ENCODE measurements at regions not wholly inside any gene's neighbourhood (a gene's known extent, or its start where the extent isn't known, plus 50 kb on each side); places are given as distances from the start of the nearest gene placed in this dataset.

DNA sequence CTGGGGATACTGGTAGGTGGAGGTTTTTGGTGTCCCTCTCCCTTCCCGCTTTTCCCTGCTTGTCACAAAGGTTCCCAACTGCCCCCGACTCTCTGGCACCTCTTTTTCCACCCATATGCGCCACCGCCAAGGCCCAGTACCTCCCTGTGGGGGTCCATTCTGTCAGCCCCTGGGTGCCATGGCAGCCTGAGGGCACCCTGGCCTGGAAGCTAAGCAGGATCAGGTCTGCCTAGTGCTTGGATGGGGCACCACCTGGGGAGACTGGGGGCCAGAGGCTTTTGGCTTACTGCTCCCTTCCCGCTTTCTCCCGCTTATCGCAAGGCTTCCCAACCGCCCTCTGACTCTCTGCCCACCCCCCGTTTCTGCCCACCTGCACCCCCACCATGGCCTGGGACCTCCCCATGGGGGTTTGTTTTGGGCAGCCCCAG, 2286.4 kb downstream of the TP53TG3F start:
- H3K9me3 ChIP-seq (ENCODE audit: control insufficient read depth, insufficient read depth, low read length): peaks cover 10% of the 10 kb centered on the region
- no peaks in the 10 kb centered on the region for H3K36me3 ChIP-seq (ENCODE audit: control insufficient read depth, insufficient read depth, low read length)
- no peak overlapping the region for H3K27ac ChIP-seq (ENCODE audit: low read depth, low read length)
- no peak overlapping the region for H3K4me3 ChIP-seq (ENCODE audit: low read depth, low read length)
- DNase-seq (ENCODE audit: low read depth in 4 of 6, low spot score in 6 of 6): no peak
- H3K4me1 ChIP-seq (ENCODE audit: control insufficient read depth, insufficient read depth, low read length): no peaks in the 10 kb centered on the region
- WGBS (ENCODE audit: insufficient coverage): 82% methylated on average over 5 of the region's 9 CpGs
- H3K27me3 ChIP-seq (ENCODE audit: control insufficient read depth, insufficient read depth, low read length): no peaks in the 10 kb centered on the region

DNA sequence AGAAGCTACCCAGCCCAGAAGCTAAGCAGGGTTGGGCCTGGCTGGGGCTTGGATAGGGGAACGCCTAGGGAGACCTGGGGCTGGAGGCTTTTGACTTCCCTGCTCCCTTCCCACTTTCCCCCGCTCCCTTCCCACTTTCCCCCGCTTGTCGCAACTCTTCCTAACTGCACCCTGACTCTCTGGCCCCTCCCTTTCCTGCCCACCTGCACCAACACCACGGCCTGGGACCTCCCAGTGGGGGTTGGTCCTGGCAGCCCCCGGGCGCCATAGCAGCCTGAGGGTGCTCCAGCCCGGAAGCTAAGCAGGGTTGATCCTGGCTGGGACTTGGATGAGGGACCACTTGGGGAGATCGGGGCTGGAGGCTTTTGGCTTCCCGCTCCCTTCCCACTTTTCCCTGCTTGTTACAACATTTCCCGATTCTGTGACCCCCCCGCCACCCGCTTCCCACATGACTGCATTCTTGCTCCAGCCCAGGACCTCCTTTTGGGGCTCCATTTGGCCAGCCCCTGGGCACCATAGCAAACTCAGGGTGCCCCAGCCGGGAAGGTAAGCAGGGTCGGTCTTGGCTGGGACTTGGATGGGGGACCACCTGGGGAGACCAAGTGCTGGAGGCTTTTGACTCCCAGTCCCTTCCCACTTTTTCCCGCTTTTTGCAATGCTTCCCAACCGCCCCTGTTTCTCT, 2287.0 kb downstream of the TP53TG3F start:
- DNase-seq (ENCODE audit: low read depth in 4 of 6, low spot score in 6 of 6): no peak
- Histone ChIP-seq H3K36me3 (ENCODE audit: control insufficient read depth, insufficient read depth, low read length) (no peaks in the 10 kb centered on the region), H3K27ac (ENCODE audit: low read depth, low read length) (no peak overlapping the region), H3K27me3 (ENCODE audit: control insufficient read depth, insufficient read depth, low read length) (no peaks in the 10 kb centered on the region), H3K9me3 (ENCODE audit: control insufficient read depth, insufficient read depth, low read length) (peaks cover 14% of the 10 kb centered on the region), H3K4me1 (ENCODE audit: control insufficient read depth, insufficient read depth, low read length) (no peaks in the 10 kb centered on the region), H3K4me3 (ENCODE audit: low read depth, low read length) (no peak overlapping the region)
- WGBS (ENCODE audit: insufficient coverage): 89% methylated on average over 17 of the region's 17 CpGs

- Histone ChIP-seq H3K36me3 (ENCODE audit: control insufficient read depth, insufficient read depth, low read length) (no peaks in the 10 kb centered on the region), H3K9me3 (ENCODE audit: control insufficient read depth, insufficient read depth, low read length) (peaks cover 14% of the 10 kb centered on the region), H3K27me3 (ENCODE audit: control insufficient read depth, insufficient read depth, low read length) (no peaks in the 10 kb centered on the region), H3K27ac (ENCODE audit: low read depth, low read length) (no peak overlapping the region), H3K4me3 (ENCODE audit: low read depth, low read length) (no peak overlapping the region), H3K4me1 (ENCODE audit: control insufficient read depth, insufficient read depth, low read length) (no peaks in the 10 kb centered on the region)
- 81% methylated on average over 18 of the region's 18 CpGs for WGBS (ENCODE audit: insufficient coverage)
- DNase-seq (ENCODE audit: low read depth in 4 of 6, low spot score in 6 of 6): no peak
These were observed 2287.7 kb downstream of the TP53TG3F start for GRCh38 chr16:35746963-35747657.

DNA sequence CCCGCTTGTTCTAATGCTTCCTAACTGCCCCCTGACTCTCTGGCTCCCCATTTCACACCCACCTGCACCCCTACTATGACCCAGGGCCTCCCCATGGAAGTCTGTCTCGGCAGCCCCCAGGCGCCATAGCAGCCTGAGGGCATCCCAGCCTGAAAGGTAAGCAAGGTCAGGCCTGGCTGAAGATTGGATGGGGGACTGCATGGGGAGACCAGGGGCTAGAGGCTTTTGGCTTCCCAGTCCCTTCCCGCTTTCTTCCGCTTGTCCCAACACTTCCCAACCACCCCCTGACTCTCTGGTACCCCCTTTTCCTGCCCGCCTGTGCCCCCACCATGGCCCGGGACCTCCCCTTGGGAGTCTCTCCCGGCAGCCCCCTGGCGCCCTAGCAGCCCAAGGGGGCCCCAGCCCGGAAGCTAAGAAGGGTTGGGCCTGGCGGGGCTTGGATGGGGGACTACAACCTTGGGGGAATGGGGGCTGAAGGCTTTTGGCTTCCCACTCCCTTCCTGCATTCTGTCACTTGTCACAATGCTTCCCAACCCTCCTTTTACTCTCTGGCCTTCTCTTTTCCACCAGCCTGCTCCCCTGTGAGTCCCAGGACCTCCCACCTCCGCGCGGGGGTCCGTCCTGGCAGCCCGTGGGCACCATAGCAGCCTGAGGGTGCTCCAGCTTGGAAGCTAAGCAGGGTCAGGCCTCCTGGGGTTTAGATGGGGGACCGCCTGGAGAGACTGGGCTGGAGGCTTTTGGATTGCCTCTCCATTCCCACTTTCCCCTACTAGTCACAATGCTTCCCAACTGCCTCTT, 2288.4 kb downstream of the TP53TG3F start:
- Histone ChIP-seq H3K4me1 (ENCODE audit: control insufficient read depth, insufficient read depth, low read length) (no peaks in the 10 kb centered on the region), H3K36me3 (ENCODE audit: control insufficient read depth, insufficient read depth, low read length) (no peaks in the 10 kb centered on the region), H3K4me3 (ENCODE audit: low read depth, low read length) (no peak overlapping the region), H3K27ac (ENCODE audit: low read depth, low read length) (no peak overlapping the region), H3K27me3 (ENCODE audit: control insufficient read depth, insufficient read depth, low read length) (no peaks in the 10 kb centered on the region), H3K9me3 (ENCODE audit: control insufficient read depth, insufficient read depth, low read length) (peaks cover 14% of the 10 kb centered on the region)
- 85% methylated on average over 9 of the region's 17 CpGs for WGBS (ENCODE audit: insufficient coverage)
- no peak for DNase-seq (ENCODE audit: low read depth in 4 of 6, low spot score in 6 of 6)

DNA sequence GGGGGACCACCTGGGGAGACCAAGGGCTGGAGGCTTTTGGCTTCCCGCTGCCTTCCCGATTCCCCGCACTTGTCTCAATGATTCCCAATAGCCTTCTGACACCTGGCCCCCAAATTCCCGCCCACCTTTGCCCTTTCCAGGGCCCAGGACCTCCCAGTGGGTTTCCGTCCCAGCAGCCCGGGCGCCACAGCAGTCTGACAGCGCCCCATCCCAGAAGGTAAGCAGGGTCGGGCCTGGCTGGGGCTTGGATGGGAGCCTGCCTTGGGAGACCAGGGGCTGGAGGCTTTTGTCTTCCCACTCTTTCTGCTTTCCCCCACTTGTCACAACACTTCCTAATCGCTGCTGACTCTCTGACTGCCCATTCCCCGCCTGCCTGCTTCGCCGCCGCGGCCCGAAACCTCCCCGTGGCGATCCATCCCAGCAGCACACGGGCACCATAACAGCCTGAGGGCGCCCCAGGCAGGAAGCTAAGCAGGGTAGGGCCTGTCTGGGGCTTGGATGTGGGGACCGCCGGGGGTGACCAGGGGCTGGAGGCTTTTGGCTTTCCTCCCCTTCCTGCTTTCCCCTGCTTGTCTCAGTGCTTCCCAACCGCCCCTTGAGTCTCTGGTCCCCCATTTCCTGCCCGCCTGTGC, 2289.3 kb downstream of the TP53TG3F start:
- H3K4me1 ChIP-seq (ENCODE audit: control insufficient read depth, insufficient read depth, low read length): no peaks in the 10 kb centered on the region
- 84% methylated on average over 17 of the region's 24 CpGs for WGBS (ENCODE audit: insufficient coverage)

DNA sequence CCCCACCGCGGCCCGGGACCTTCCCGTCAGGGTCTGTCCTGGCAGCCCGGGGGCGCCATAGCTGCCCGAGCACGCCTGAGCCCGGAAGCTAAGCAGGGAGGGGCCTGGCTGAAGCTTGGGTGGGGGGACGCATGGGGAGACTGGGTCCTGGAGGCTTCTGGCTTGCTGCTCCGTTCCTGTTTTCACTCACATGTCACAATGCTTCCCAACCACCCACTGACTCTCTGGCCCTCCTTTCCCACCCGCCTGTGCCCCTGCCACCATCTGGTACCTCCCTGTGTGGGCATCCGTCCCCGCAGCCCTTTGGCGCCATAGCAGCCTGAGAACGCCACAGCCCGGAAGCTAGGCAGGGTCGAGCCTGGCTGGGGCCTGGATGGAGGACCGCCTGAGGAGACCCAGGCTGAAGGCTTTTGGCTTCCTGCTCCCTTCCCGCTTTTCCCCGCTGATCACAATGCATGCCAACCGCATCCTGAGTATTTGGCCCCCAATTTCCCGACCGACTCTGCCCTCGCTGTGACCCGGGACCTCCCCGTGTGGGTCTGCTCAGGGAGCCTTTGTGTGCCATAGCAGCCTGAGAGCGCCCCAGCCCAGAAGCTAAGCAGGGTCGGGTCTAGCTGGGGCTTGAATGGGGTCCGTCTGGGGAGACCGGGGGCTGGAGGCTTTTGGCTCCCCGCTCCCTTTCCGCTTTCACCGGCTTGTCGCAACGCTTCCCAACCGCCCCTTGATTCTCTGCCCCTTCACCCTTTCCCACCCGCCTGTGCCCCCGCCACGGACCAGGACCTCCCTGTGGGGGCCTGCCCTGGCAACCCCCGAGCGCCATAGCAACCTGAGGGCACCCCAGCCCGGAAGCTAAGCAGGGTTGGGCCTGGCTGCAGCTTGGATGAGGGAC, 2290.1 kb downstream of the TP53TG3F start:
- Histone ChIP-seq H3K4me1 (ENCODE audit: control insufficient read depth, insufficient read depth, low read length) (no peaks in the 10 kb centered on the region), H3K9me3 (ENCODE audit: control insufficient read depth, insufficient read depth, low read length) (peaks cover 12% of the 10 kb centered on the region), H3K36me3 (ENCODE audit: control insufficient read depth, insufficient read depth, low read length) (no peaks in the 10 kb centered on the region), H3K27me3 (ENCODE audit: control insufficient read depth, insufficient read depth, low read length) (no peaks in the 10 kb centered on the region), H3K27ac (ENCODE audit: low read depth, low read length) (no peak overlapping the region), H3K4me3 (ENCODE audit: low read depth, low read length) (no peak overlapping the region)
- DNase-seq (ENCODE audit: low read depth in 4 of 6, low spot score in 6 of 6): no peak
- WGBS (ENCODE audit: insufficient coverage): 86% methylated on average over 40 of the region's 43 CpGs

More for the DNA sequence above, 2289.3 kb downstream of the TP53TG3F start:
- no peak for DNase-seq (ENCODE audit: low read depth in 4 of 6, low spot score in 6 of 6)
- Histone ChIP-seq H3K27ac (ENCODE audit: low read depth, low read length) (no peak overlapping the region), H3K9me3 (ENCODE audit: control insufficient read depth, insufficient read depth, low read length) (peaks cover 12% of the 10 kb centered on the region), H3K36me3 (ENCODE audit: control insufficient read depth, insufficient read depth, low read length) (no peaks in the 10 kb centered on the region), H3K4me3 (ENCODE audit: low read depth, low read length) (no peak overlapping the region), H3K27me3 (ENCODE audit: control insufficient read depth, insufficient read depth, low read length) (no peaks in the 10 kb centered on the region)

- no peak for DNase-seq (ENCODE audit: low read depth in 4 of 6, low spot score in 6 of 6)
- no peaks in the 10 kb centered on the region for H3K4me1 ChIP-seq (ENCODE audit: control insufficient read depth, insufficient read depth, low read length)
- peaks cover 12% of the 10 kb centered on the region for H3K9me3 ChIP-seq (ENCODE audit: control insufficient read depth, insufficient read depth, low read length)
- 84% methylated on average over 6 of the region's 9 CpGs for WGBS (ENCODE audit: insufficient coverage)
- no peak overlapping the region for H3K27ac ChIP-seq (ENCODE audit: low read depth, low read length)
- no peaks in the 10 kb centered on the region for H3K27me3 ChIP-seq (ENCODE audit: control insufficient read depth, insufficient read depth, low read length)
- H3K4me3 ChIP-seq (ENCODE audit: low read depth, low read length): no peak overlapping the region
- no peaks in the 10 kb centered on the region for H3K36me3 ChIP-seq (ENCODE audit: control insufficient read depth, insufficient read depth, low read length)
These were observed 2290.8 kb downstream of the TP53TG3F start for GRCh38 chr16:35750157-35750689.

- Histone ChIP-seq H3K27me3 (ENCODE audit: control insufficient read depth, insufficient read depth, low read length) (no peaks in the 10 kb centered on the region), H3K36me3 (ENCODE audit: control insufficient read depth, insufficient read depth, low read length) (no peaks in the 10 kb centered on the region), H3K27ac (ENCODE audit: low read depth, low read length) (no peak overlapping the region), H3K9me3 (ENCODE audit: control insufficient read depth, insufficient read depth, low read length) (peaks cover 12% of the 10 kb centered on the region), H3K4me1 (ENCODE audit: control insufficient read depth, insufficient read depth, low read length) (no peaks in the 10 kb centered on the region), H3K4me3 (ENCODE audit: low read depth, low read length) (no peak overlapping the region)
- 79% methylated on average over 12 of the region's 13 CpGs for WGBS (ENCODE audit: insufficient coverage)
- DNase-seq (ENCODE audit: low read depth in 4 of 6, low spot score in 6 of 6): no peak
These were observed 2291.3 kb downstream of the TP53TG3F start for GRCh38 chr16:35750701-35751104.

All from spinal cord (tissue), 9 donors.